Astrocyte (in vitro differentiated cells and primary cell): ENCODE measurements at regions not wholly inside any gene's neighbourhood (a gene's known extent, or its start where the extent isn't known, plus 50 kb on each side); places are given as distances from the start of the nearest gene placed in this dataset.

ENCODE experiments used
- EZH2 ChIP-seq: IDR thresholded peaks from 2 replicates; pipeline ENCODE4 v1.6.1; 2012; ENCODE audit warnings: mild to moderate bottlenecking, low read length, inconsistent platforms; ENCODE audit not compliant: insufficient read depth
- TF ChIP-seq, protein P1 (sequence below): IDR thresholded peaks from 2 replicates; pipeline ENCODE4 v1.5.1; 2011; ENCODE audit warnings: low read depth, mild to moderate bottlenecking, inconsistent platforms, low read length, moderate library complexity; ENCODE audit not compliant: insufficient read depth

GRCh38 chr18:50444539-50444938 is 69.7 kb downstream of the SKA1 start:
- no peak for TF ChIP-seq EZH2
- TF ChIP-seq, protein P1, sequence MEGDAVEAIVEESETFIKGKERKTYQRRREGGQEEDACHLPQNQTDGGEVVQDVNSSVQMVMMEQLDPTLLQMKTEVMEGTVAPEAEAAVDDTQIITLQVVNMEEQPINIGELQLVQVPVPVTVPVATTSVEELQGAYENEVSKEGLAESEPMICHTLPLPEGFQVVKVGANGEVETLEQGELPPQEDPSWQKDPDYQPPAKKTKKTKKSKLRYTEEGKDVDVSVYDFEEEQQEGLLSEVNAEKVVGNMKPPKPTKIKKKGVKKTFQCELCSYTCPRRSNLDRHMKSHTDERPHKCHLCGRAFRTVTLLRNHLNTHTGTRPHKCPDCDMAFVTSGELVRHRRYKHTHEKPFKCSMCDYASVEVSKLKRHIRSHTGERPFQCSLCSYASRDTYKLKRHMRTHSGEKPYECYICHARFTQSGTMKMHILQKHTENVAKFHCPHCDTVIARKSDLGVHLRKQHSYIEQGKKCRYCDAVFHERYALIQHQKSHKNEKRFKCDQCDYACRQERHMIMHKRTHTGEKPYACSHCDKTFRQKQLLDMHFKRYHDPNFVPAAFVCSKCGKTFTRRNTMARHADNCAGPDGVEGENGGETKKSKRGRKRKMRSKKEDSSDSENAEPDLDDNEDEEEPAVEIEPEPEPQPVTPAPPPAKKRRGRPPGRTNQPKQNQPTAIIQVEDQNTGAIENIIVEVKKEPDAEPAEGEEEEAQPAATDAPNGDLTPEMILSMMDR = no peak
